ENCODE measurements at regions not wholly inside any gene's neighbourhood (a gene's known extent, or its start where the extent isn't known, plus 50 kb on each side); places are given as distances from the start of the nearest gene placed in this dataset.

- no peak for DNase-seq
Observed at GRCh38 chr18:60555625-60556024, 183.1 kb upstream of the MC4R start.

GRCh38 chr18:60556326-60556725, 183.8 kb upstream of the MC4R start:
- DNase-seq, result no peak

GRCh38 chr18:60560071-60560470, 187.5 kb upstream of the MC4R start:
- DNase-seq, result no peak

- DNase-seq, result no peak
Observed at GRCh38 chr18:60563082-60563481, 190.5 kb upstream of the MC4R start.

- DNase-seq, result no peak
Observed at GRCh38 chr18:60568220-60568619, 195.6 kb upstream of the MC4R start.

GRCh38 chr18:60570172-60570571, 197.6 kb upstream of the MC4R start:
- DNase-seq, result no peak

GRCh38 chr18:60577457-60577856, 204.9 kb upstream of the MC4R start:
- no peak for DNase-seq

GRCh38 chr18:60585670-60586069, 213.1 kb upstream of the MC4R start:
- no peak for DNase-seq

GRCh38 chr18:60593249-60593648, 220.7 kb upstream of the MC4R start:
- DNase-seq, result no peak

- peak; percentile 9 for DNase-seq
Observed at GRCh38 chr18:60596928-60597327, 224.4 kb upstream of the MC4R start.

- DNase-seq, result no peak
Observed at GRCh38 chr18:60599267-60599666, 226.7 kb upstream of the MC4R start.

- DNase-seq, result no peak
Observed at GRCh38 chr18:60599995-60600394, 227.4 kb upstream of the MC4R start.

- no peak for DNase-seq
Observed at GRCh38 chr18:60601249-60601648, 228.7 kb upstream of the MC4R start.

- no peak for DNase-seq
Observed at GRCh38 chr18:60623331-60623730, 250.8 kb upstream of the MC4R start.

- DNase-seq, result no peak
Observed at GRCh38 chr18:60624207-60624606, 251.6 kb upstream of the MC4R start.

GRCh38 chr18:60639836-60640235, 267.3 kb upstream of the MC4R start:
- no peak for DNase-seq

- DNase-seq, result no peak
Observed at GRCh38 chr18:60643009-60643408, 270.4 kb upstream of the MC4R start.

- DNase-seq, result no peak
Observed at GRCh38 chr18:60646725-60647124, 274.1 kb upstream of the MC4R start.

GRCh38 chr18:60649107-60649506, 276.5 kb upstream of the MC4R start:
- no peak for DNase-seq

GRCh38 chr18:60649842-60650536, 277.4 kb upstream of the MC4R start:
- no peak for DNase-seq

GRCh38 chr18:60654298-60654697, 281.7 kb upstream of the MC4R start:
- no peak for DNase-seq

GRCh38 chr18:60656553-60656952, 284.0 kb upstream of the MC4R start:
- DNase-seq, result no peak

GRCh38 chr18:60662491-60662890, 289.9 kb upstream of the MC4R start:
- DNase-seq, result no peak

- no peak for DNase-seq
Observed at GRCh38 chr18:60663060-60663989, 290.8 kb upstream of the MC4R start.

All from activated CD4-positive, alpha-beta T cell treated with anti-CD3 and anti-CD28 coated beads, Interleukin-2, amount 50 U/mL, for 16 hours (primary cell).